ENCODE measurements at regions not wholly inside any gene's neighbourhood (a gene's known extent, or its start where the extent isn't known, plus 50 kb on each side); places are given as distances from the start of the nearest gene placed in this dataset.

- DNase-seq (ENCODE audit: low read depth) = no peak
- H3K4me3 ChIP-seq (ENCODE audit: low read depth, low read length) = no peak overlapping the region
- TF ChIP-seq POLR2A (IDR thresholded peaks at IDR 0.05; ENCODE audit: extremely low read depth, insufficient read length) = no peak
- TF ChIP-seq MYC (IDR thresholded peaks at IDR 0.05; ENCODE audit: low read depth, low read length) = no peak
- no peak for TF ChIP-seq MAX (IDR thresholded peaks at IDR 0.05; ENCODE audit: low read depth, low read length)
- no peak for TF ChIP-seq CTCF (IDR thresholded peaks at IDR 0.05; ENCODE audit: low read depth, low read length)
Measured at GRCh38 chr1:103854279-103854678, 104.6 kb downstream of the AMY1C start.

- no peak for DNase-seq (ENCODE audit: low read depth)
- no peak overlapping the region for H3K4me3 ChIP-seq (ENCODE audit: low read depth, low read length)
- TF ChIP-seq POLR2A (IDR thresholded peaks at IDR 0.05; ENCODE audit: extremely low read depth, insufficient read length) (no peak), MYC (IDR thresholded peaks at IDR 0.05; ENCODE audit: low read depth, low read length) (no peak), MAX (IDR thresholded peaks at IDR 0.05; ENCODE audit: low read depth, low read length) (no peak), CTCF (IDR thresholded peaks at IDR 0.05; ENCODE audit: low read depth, low read length) (no peak)
Measured at GRCh38 chr1:103859721-103860120, 110.0 kb downstream of the AMY1C start.

- no peak for DNase-seq (ENCODE audit: low read depth)
- TF ChIP-seq POLR2A (IDR thresholded peaks at IDR 0.05; ENCODE audit: extremely low read depth, insufficient read length) = no peak
- TF ChIP-seq CTCF (IDR thresholded peaks at IDR 0.05; ENCODE audit: low read depth, low read length) = no peak
- no peak for TF ChIP-seq MAX (IDR thresholded peaks at IDR 0.05; ENCODE audit: low read depth, low read length)
- no peak for TF ChIP-seq MYC (IDR thresholded peaks at IDR 0.05; ENCODE audit: low read depth, low read length)
- H3K4me3 ChIP-seq (ENCODE audit: low read depth, low read length) = no peak overlapping the region
Measured at GRCh38 chr1:103898576-103899345, 149.1 kb downstream of the AMY1C start.

- no peak for DNase-seq (ENCODE audit: low read depth)
- no peak overlapping the region for H3K4me3 ChIP-seq (ENCODE audit: low read depth, low read length)
- no peak for TF ChIP-seq MAX (IDR thresholded peaks at IDR 0.05; ENCODE audit: low read depth, low read length)
- no peak for TF ChIP-seq CTCF (IDR thresholded peaks at IDR 0.05; ENCODE audit: low read depth, low read length)
- no peak for TF ChIP-seq MYC (IDR thresholded peaks at IDR 0.05; ENCODE audit: low read depth, low read length)
- TF ChIP-seq POLR2A (IDR thresholded peaks at IDR 0.05; ENCODE audit: extremely low read depth, insufficient read length) = no peak
Measured at GRCh38 chr1:103900005-103900404, 150.3 kb downstream of the AMY1C start.

- no peak for DNase-seq (ENCODE audit: low read depth)
- H3K4me3 ChIP-seq (ENCODE audit: low read depth, low read length) = no peak overlapping the region
- TF ChIP-seq MAX (IDR thresholded peaks at IDR 0.05; ENCODE audit: low read depth, low read length) (no peak), POLR2A (IDR thresholded peaks at IDR 0.05; ENCODE audit: extremely low read depth, insufficient read length) (no peak), MYC (IDR thresholded peaks at IDR 0.05; ENCODE audit: low read depth, low read length) (no peak), CTCF (IDR thresholded peaks at IDR 0.05; ENCODE audit: low read depth, low read length) (no peak)
Measured at GRCh38 chr1:103901072-103901471, 151.4 kb downstream of the AMY1C start.
